Left ventricle myocardium superior (tissue), 1 donor: ENCODE measurements at regions not wholly inside any gene's neighbourhood (a gene's known extent, or its start where the extent isn't known, plus 50 kb on each side); places are given as distances from the start of the nearest gene placed in this dataset.

Experiments
- ATAC-seq: fragments of 200-7000 bp; cut with Tn5 transposase; one replicate; pipeline ENCODE4 v1.9.1; 2020; ENCODE audit warnings: mild to moderate bottlenecking, moderate library complexity
- DNase-seq: peaks from one replicate; pipeline ENCODE4 v3.0.0-alpha.2; 2020
- intact Hi-C: fragments of 100-400 bp; cut with micrococcal nuclease; formaldehyde crosslinking; loops from one replicate; pipeline ENCODE4 v1.11.0; 2022
- donor health status: DM: no; HTN: yes; CAD: no; lungs with severe emphysema.

- intact Hi-C loops = no loop called here
- ATAC-seq (no peak), DNase-seq (no peak)
These were observed 500.4 kb downstream of the MIAT start for GRCh38 chr22:27157666-27158370.

GRCh38 chr22:27159016-27159415, 501.6 kb downstream of the MIAT start:
- ATAC-seq = no peak
- intact Hi-C loops = no loop called here

GRCh38 chr22:27159716-27160295, 502.4 kb downstream of the MIAT start:
- intact Hi-C loops = no loop called here
- ATAC-seq = no peak
- no peak for DNase-seq

More at GRCh38 chr22:27159016-27159415, 501.6 kb downstream of the MIAT start:
- no peak for DNase-seq

- ATAC-seq = no peak
- intact Hi-C loops = no loop called here
- no peak for DNase-seq
These were observed 506.1 kb downstream of the MIAT start for GRCh38 chr22:27163162-27164137.

GRCh38 chr22:27164781-27165503, 507.6 kb downstream of the MIAT start:
- intact Hi-C loops = no loop called here
- ATAC-seq (no peak), DNase-seq (no peak)

GRCh38 chr22:27168681-27169080, 511.3 kb downstream of the MIAT start:
- intact Hi-C loops = no loop called here
- ATAC-seq (no peak), DNase-seq (no peak)

GRCh38 chr22:27170491-27170890, 513.1 kb downstream of the MIAT start:
- no peak for DNase-seq
- intact Hi-C loops = no loop called here
- no peak for ATAC-seq

GRCh38 chr22:27171212-27171611, 513.8 kb downstream of the MIAT start:
- intact Hi-C loops = no loop called here
- ATAC-seq (no peak), DNase-seq (no peak)

- ATAC-seq = no peak
- intact Hi-C loops = no loop called here
- DNase-seq = no peak
These were observed 516.1 kb downstream of the MIAT start for GRCh38 chr22:27173530-27173929.

GRCh38 chr22:27175021-27175838, 517.8 kb downstream of the MIAT start:
- no peak for ATAC-seq
- intact Hi-C loops = no loop called here

GRCh38 chr22:27175974-27176373, 518.6 kb downstream of the MIAT start:
- ATAC-seq = no peak
- intact Hi-C loops = no loop called here
- DNase-seq = no peak

More at GRCh38 chr22:27175021-27175838, 517.8 kb downstream of the MIAT start:
- no peak for DNase-seq

- no peak for ATAC-seq
- DNase-seq = no peak
- intact Hi-C loops = no loop called here
These were observed 521.8 kb downstream of the MIAT start for GRCh38 chr22:27179161-27179560.

GRCh38 chr22:27181537-27181936, 524.1 kb downstream of the MIAT start:
- ATAC-seq (no peak), DNase-seq (no peak)
- intact Hi-C loops = no loop called here

GRCh38 chr22:27183474-27183873, 526.1 kb downstream of the MIAT start:
- ATAC-seq (no peak), DNase-seq (no peak)
- intact Hi-C loops = no loop called here

- DNase-seq = no peak
These were observed 527.8 kb downstream of the MIAT start for GRCh38 chr22:27185099-27185709.

GRCh38 chr22:27185760-27186302, 528.4 kb downstream of the MIAT start:
- ATAC-seq (no peak), DNase-seq (no peak)
- intact Hi-C loops = no loop called here

More at GRCh38 chr22:27185099-27185709, 527.8 kb downstream of the MIAT start:
- intact Hi-C loops = no loop called here
- no peak for ATAC-seq

- no peak for ATAC-seq
- DNase-seq = no peak
- intact Hi-C loops = no loop called here
These were observed 529.3 kb downstream of the MIAT start for GRCh38 chr22:27186643-27187042.
